Fibroblast of the aortic adventitia (primary cell): ENCODE measurements at regions not wholly inside any gene's neighbourhood (a gene's known extent, or its start where the extent isn't known, plus 50 kb on each side); places are given as distances from the start of the nearest gene placed in this dataset.

Experiments used
- DNase-seq: peaks from one replicate; pipeline ENCODE4 v3.0.0-alpha.2; 2010; ENCODE audit warnings: low read depth
- H3K4me3 ChIP-seq: 2 replicates; pipeline ENCODE4 v1.5.1; 2011; ENCODE audit warnings: low read depth, mild to moderate bottlenecking, control low read depth, low read length, moderate library complexity
- CTCF ChIP-seq: IDR thresholded peaks from 2 replicates; pipeline ENCODE4 v1.5.1; 2011; ENCODE audit warnings: mild to moderate bottlenecking, low read length, control low read depth, inconsistent platforms; ENCODE audit not compliant: insufficient read depth

- H3K4me3 ChIP-seq, result no peak overlapping the region
- no peak for DNase-seq
- no peak for TF ChIP-seq CTCF
Measured at GRCh38 chr7:125984795-125985194, 1055.2 kb upstream of the POT1 start.

- no peak overlapping the region for H3K4me3 ChIP-seq
- DNase-seq, result no peak
- no peak for TF ChIP-seq CTCF
Measured at GRCh38 chr7:125971656-125972055, 1042.0 kb upstream of the POT1 start.

- TF ChIP-seq CTCF, result no peak
- no peak for DNase-seq
- H3K4me3 ChIP-seq, result no peak overlapping the region
Measured at GRCh38 chr7:125966278-125967048, 1036.8 kb upstream of the POT1 start.

GRCh38 chr7:125934955-125935354 is 1005.3 kb upstream of the POT1 start:
- no peak overlapping the region for H3K4me3 ChIP-seq
- peak; percentile 43 for DNase-seq
- no peak for TF ChIP-seq CTCF

- no peak for DNase-seq
- no peak for TF ChIP-seq CTCF
- H3K4me3 ChIP-seq, result no peak overlapping the region
Measured at GRCh38 chr7:125934539-125934938, 1004.9 kb upstream of the POT1 start.

GRCh38 chr7:125930848-125931247 is 1001.2 kb upstream of the POT1 start:
- no peak for TF ChIP-seq CTCF
- DNase-seq, result peak; percentile 7
- no peak overlapping the region for H3K4me3 ChIP-seq

- no peak for TF ChIP-seq CTCF
- H3K4me3 ChIP-seq, result no peak overlapping the region
- DNase-seq, result no peak
Measured at GRCh38 chr7:125927556-125927955, 997.9 kb upstream of the POT1 start.
